ENCODE measurements at regions not wholly inside any gene's neighbourhood (a gene's known extent, or its start where the extent isn't known, plus 50 kb on each side); places are given as distances from the start of the nearest gene placed in this dataset.

- no TSS peak for BruUV-seq (replicated peaks)
- ATAC-seq (no peak), DNase-seq (ENCODE audit: low read depth, low spot score) (no peak), FAIRE-seq (no peak)
- CTCF ChIA-PET, result interaction anchor here (0.5 kb wide), 1 partner anchor 203 kb away, joined by 3 read pairs; no protein-coding TSS in a partner anchor
- Histone ChIP-seq H2AFZ (ENCODE audit: control insufficient read depth, low read depth, low read length) (no peak overlapping the region), H3K9me3 (replicated peaks; ENCODE audit: control insufficient read depth, insufficient read depth, low read length) (no peaks in the 10 kb centered on the region), H3K9ac (ENCODE audit: control insufficient read depth, insufficient read depth, low read length) (no peak overlapping the region), H3K79me2 (ENCODE audit: control insufficient read depth, insufficient read depth, low read length) (no peaks in the 10 kb centered on the region), H3K27ac (ENCODE audit: control insufficient read depth, insufficient read depth) (no peak overlapping the region), H3K4me3 (no peak overlapping the region), H3K4me1 (ENCODE audit: control insufficient read depth, insufficient read depth, low read length) (no peaks in the 10 kb centered on the region), H3K4me2 (ENCODE audit: control insufficient read depth, insufficient read depth) (no peak overlapping the region), H3K27me3 (replicated peaks in 1 of 2; ENCODE audit: control insufficient read depth in 2 of 2, insufficient read depth in 2 of 2, low read length in 1 of 2) (no peaks in the 10 kb centered on the region), H3K36me3 (ENCODE audit: control insufficient read depth in 2 of 2, insufficient read depth in 2 of 2, low read length in 1 of 2) (no peaks in the 10 kb centered on the region), H4K20me1 (ENCODE audit: control insufficient read depth, insufficient read depth) (no peaks in the 10 kb centered on the region)
- POLR2A ChIA-PET, result no interaction called here
- no peak for TF ChIP-seq CEBPB (IDR thresholded peaks at IDR 0.05; ENCODE audit: borderline replicate concordance in 1 of 2, low read depth in 2 of 2, low read length in 2 of 2)
- no peak for TF ChIP-seq GABPA (IDR thresholded peaks at IDR 0.05; ENCODE audit: low read depth)
- TF ChIP-seq, protein P1, sequence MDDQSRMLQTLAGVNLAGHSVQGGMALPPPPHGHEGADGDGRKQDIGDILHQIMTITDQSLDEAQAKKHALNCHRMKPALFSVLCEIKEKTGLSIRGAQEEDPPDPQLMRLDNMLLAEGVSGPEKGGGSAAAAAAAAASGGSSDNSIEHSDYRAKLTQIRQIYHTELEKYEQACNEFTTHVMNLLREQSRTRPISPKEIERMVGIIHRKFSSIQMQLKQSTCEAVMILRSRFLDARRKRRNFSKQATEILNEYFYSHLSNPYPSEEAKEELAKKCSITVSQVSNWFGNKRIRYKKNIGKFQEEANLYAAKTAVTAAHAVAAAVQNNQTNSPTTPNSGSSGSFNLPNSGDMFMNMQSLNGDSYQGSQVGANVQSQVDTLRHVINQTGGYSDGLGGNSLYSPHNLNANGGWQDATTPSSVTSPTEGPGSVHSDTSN (IDR thresholded peaks at IDR 0.05; ENCODE audit: insufficient replicate concordance, low read depth, low read length), result no peak
- TF ChIP-seq TAF1 (IDR thresholded peaks at IDR 0.05; ENCODE audit: borderline replicate concordance, low read depth, low read length), result no peak
- TF ChIP-seq JUND (IDR thresholded peaks at IDR 0.05; ENCODE audit: low read depth, low read length), result no peak
- no peak for TF ChIP-seq CHD2 (IDR thresholded peaks at IDR 0.05; ENCODE audit: borderline replicate concordance, low read depth, low read length)
- no peak for TF ChIP-seq RAD21 (IDR thresholded peaks at IDR 0.05; ENCODE audit: insufficient read depth, low read depth, low read length)
- RAD21 ChIA-PET (ENCODE audit: unreplicated experiment), result no interaction called here
- in situ Hi-C loops (cut with MboI) (no loop called here), intact Hi-C loops (cut with micrococcal nuclease; ENCODE audit: unreplicated experiment) (no loop called here)
- 83% methylated on average over 1 of the region's 1 CpG for WGBS (ENCODE audit: insufficient coverage, insufficient replicate concordance, low lambda C conversion rate, missing lambda C conversion rate)
- SMC1A ChIA-PET (ENCODE audit: uncharacterized antibody, unreplicated experiment), result no interaction called here
Measured at GRCh38 chr12:19053218-19053617, 76.3 kb upstream of the PLEKHA5 start.

- in situ Hi-C loops (cut with MboI), result no loop called here
- 0% methylated on average over 1 of the region's 1 CpG for WGBS (ENCODE audit: insufficient coverage, insufficient replicate concordance, low lambda C conversion rate, missing lambda C conversion rate)
- CTCF ChIA-PET, result no interaction called here
- Histone ChIP-seq H3K4me3 (no peak overlapping the region), H3K79me2 (ENCODE audit: control insufficient read depth, insufficient read depth, low read length) (no peaks in the 10 kb centered on the region), H3K4me2 (ENCODE audit: control insufficient read depth, insufficient read depth) (no peak overlapping the region), H3K27me3 (replicated peaks in 1 of 2; ENCODE audit: control insufficient read depth in 2 of 2, insufficient read depth in 2 of 2, low read length in 1 of 2) (no peaks in the 10 kb centered on the region), H3K27ac (ENCODE audit: control insufficient read depth, insufficient read depth) (no peak overlapping the region), H2AFZ (ENCODE audit: control insufficient read depth, low read depth, low read length) (no peak overlapping the region), H3K9ac (ENCODE audit: control insufficient read depth, insufficient read depth, low read length) (no peak overlapping the region), H3K4me1 (ENCODE audit: control insufficient read depth, insufficient read depth, low read length) (no peaks in the 10 kb centered on the region), H3K36me3 (ENCODE audit: control insufficient read depth in 2 of 2, insufficient read depth in 2 of 2, low read length in 1 of 2) (no peaks in the 10 kb centered on the region), H4K20me1 (ENCODE audit: control insufficient read depth, insufficient read depth) (no peaks in the 10 kb centered on the region), H3K9me3 (replicated peaks; ENCODE audit: control insufficient read depth, insufficient read depth, low read length) (no peaks in the 10 kb centered on the region)
- intact Hi-C loops (cut with micrococcal nuclease; ENCODE audit: unreplicated experiment), result no loop called here
- ATAC-seq, result no peak
- POLR2A ChIA-PET, result no interaction called here
- SMC1A ChIA-PET (ENCODE audit: uncharacterized antibody, unreplicated experiment), result no interaction called here
- no peak for DNase-seq (ENCODE audit: low read depth, low spot score)
- BruUV-seq (replicated peaks), result no TSS peak
- RAD21 ChIA-PET (ENCODE audit: unreplicated experiment), result no interaction called here
- no peak for FAIRE-seq
- no peak for TF ChIP-seq SP1 (IDR thresholded peaks at IDR 0.05; ENCODE audit: low read depth, low read length)
- TF ChIP-seq, protein P2, sequence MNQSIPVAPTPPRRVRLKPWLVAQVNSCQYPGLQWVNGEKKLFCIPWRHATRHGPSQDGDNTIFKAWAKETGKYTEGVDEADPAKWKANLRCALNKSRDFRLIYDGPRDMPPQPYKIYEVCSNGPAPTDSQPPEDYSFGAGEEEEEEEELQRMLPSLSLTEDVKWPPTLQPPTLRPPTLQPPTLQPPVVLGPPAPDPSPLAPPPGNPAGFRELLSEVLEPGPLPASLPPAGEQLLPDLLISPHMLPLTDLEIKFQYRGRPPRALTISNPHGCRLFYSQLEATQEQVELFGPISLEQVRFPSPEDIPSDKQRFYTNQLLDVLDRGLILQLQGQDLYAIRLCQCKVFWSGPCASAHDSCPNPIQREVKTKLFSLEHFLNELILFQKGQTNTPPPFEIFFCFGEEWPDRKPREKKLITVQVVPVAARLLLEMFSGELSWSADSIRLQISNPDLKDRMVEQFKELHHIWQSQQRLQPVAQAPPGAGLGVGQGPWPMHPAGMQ (IDR thresholded peaks at IDR 0.05; ENCODE audit: borderline replicate concordance), result no peak
- TF ChIP-seq BHLHE40 (IDR thresholded peaks at IDR 0.05; ENCODE audit: borderline replicate concordance in 1 of 2, low read depth in 2 of 2, low read length in 1 of 2), result no peak
- TF ChIP-seq ZNF274 (IDR thresholded peaks at IDR 0.05; ENCODE audit: insufficient read depth, insufficient read length), result no peak
- no peak for TF ChIP-seq NFXL1 (IDR thresholded peaks at IDR 0.05; ENCODE audit: borderline replicate concordance)
- TF ChIP-seq MEF2A (IDR thresholded peaks at IDR 0.05; ENCODE audit: insufficient read depth, low read depth, low read length), result no peak
- no peak for TF ChIP-seq FOS (IDR thresholded peaks at IDR 0.05; ENCODE audit: borderline replicate concordance, extremely low read depth, insufficient read length)
- TF ChIP-seq NFYB (IDR thresholded peaks at IDR 0.05; ENCODE audit: insufficient read depth, low read depth, low read length), result no peak
- no peak for TF ChIP-seq MTA3 (IDR thresholded peaks at IDR 0.05; ENCODE audit: borderline replicate concordance, low read length)
- TF ChIP-seq DPF2 (IDR thresholded peaks at IDR 0.05), result no peak
- TF ChIP-seq TAF1 (IDR thresholded peaks at IDR 0.05; ENCODE audit: borderline replicate concordance, low read depth, low read length), result no peak
- no peak for TF ChIP-seq CBFB (IDR thresholded peaks at IDR 0.05; ENCODE audit: low read depth)
Measured at GRCh38 chr12:19054035-19054434, 75.5 kb upstream of the PLEKHA5 start.

Data from GM12878 (cell line).